MCF 10A (cell line): ENCODE measurements at regions not wholly inside any gene's neighbourhood (a gene's known extent, or its start where the extent isn't known, plus 50 kb on each side); places are given as distances from the start of the nearest gene placed in this dataset.

Source experiments
- BruUV-seq: library from RNA; stranded (reverse); fragments of 400-500 nt; replicated peaks from 2 replicates; lab custom pipeline; 2021; lab: Mats Ljungman, UMichigan
- CTCF ChIA-PET: fragments of 300-600 bp; sonication (Branson Sonifier 250); formaldehyde crosslinking; extraction: SDS; loops from one replicate; lab custom pipeline; 2021; ENCODE audit warnings: antibody characterized with exemption, inconsistent platforms; lab: Yijun Ruan, JAX
- POLR2A ChIA-PET: fragments of 300-600, 350-650 bp; sonication (Branson Sonifier 250); formaldehyde crosslinking; extraction: SDS; loops from one replicate; lab custom pipeline; 2020; ENCODE audit warnings: antibody characterized with exemption, inconsistent platforms; lab: Yijun Ruan, JAX
- DNase-seq: peaks from one replicate; pipeline ENCODE4 v3.0.0-alpha.2; 2018; ENCODE audit not compliant: unreplicated experiment
- H3K27ac Mint-ChIP-seq: one replicate; pipeline ENCODE4 v1.8.0; 2022; ENCODE audit warnings: mild to moderate bottlenecking, low read depth, mixed read lengths; ENCODE audit not compliant: unreplicated experiment
- H3K27me3 Mint-ChIP-seq: one replicate; pipeline ENCODE4 v1.8.0; 2022; ENCODE audit warnings: mixed read lengths; ENCODE audit not compliant: insufficient read depth, unreplicated experiment
- H3K36me3 Mint-ChIP-seq: one replicate; pipeline ENCODE4 v1.8.0; 2022; ENCODE audit warnings: mild to moderate bottlenecking, moderate library complexity, mixed read lengths; ENCODE audit not compliant: insufficient read depth, unreplicated experiment
- H3K4me1 Mint-ChIP-seq: one replicate; pipeline ENCODE4 v1.8.0; 2022; ENCODE audit warnings: mixed read lengths; ENCODE audit not compliant: insufficient read depth, unreplicated experiment
- H3K4me3 Mint-ChIP-seq: one replicate; pipeline ENCODE4 v1.8.0; 2022; ENCODE audit warnings: mild to moderate bottlenecking, moderate library complexity, mixed read lengths; ENCODE audit not compliant: unreplicated experiment
- H3K9me3 Mint-ChIP-seq: one replicate; pipeline ENCODE4 v1.8.0; 2022; ENCODE audit warnings: mixed read lengths; ENCODE audit not compliant: unreplicated experiment
- intact Hi-C: fragments of 100-400 bp; cut with micrococcal nuclease; formaldehyde crosslinking; loops from 2 replicates; pipeline ENCODE4 v1.14.1; 2022
- TF ChIP-seq, protein P1 (sequence below): fragments of 200-600 bp; IDR thresholded peaks from one replicate; pipeline ENCODE4 v1.8.0; 2022; ENCODE audit warnings: antibody characterized with exemption, mild to moderate bottlenecking; ENCODE audit not compliant: unreplicated experiment

DNA sequence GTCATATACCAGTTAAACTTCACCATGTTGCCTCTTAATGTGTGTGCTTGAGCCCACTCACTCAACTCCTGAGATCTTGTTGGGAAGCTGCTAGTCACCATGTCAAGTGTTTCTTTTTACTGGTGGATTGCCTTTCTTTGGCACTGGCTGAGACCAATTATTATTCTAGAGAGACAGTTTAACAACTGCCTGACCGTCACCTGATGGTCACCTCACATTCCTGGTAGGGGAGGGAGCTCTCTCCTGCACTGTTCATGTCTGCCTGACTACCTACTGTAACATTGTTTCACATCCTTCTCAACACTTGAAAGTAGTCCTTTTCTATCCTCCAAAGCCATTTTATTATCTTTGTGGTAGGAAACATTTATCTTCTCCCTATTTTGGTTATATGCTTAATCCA is 172.3 kb downstream of the RWDD3 start:
- H3K9me3 Mint-ChIP-seq, result no peaks in the 10 kb centered on the region
- peaks cover 35% of the 10 kb centered on the region for H3K27me3 Mint-ChIP-seq
- TF ChIP-seq, protein P1, sequence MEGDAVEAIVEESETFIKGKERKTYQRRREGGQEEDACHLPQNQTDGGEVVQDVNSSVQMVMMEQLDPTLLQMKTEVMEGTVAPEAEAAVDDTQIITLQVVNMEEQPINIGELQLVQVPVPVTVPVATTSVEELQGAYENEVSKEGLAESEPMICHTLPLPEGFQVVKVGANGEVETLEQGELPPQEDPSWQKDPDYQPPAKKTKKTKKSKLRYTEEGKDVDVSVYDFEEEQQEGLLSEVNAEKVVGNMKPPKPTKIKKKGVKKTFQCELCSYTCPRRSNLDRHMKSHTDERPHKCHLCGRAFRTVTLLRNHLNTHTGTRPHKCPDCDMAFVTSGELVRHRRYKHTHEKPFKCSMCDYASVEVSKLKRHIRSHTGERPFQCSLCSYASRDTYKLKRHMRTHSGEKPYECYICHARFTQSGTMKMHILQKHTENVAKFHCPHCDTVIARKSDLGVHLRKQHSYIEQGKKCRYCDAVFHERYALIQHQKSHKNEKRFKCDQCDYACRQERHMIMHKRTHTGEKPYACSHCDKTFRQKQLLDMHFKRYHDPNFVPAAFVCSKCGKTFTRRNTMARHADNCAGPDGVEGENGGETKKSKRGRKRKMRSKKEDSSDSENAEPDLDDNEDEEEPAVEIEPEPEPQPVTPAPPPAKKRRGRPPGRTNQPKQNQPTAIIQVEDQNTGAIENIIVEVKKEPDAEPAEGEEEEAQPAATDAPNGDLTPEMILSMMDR, result no peak
- no TSS peak for BruUV-seq
- no peak overlapping the region for H3K27ac Mint-ChIP-seq
- intact Hi-C loops, result no loop called here
- H3K4me1 Mint-ChIP-seq, result no peaks in the 10 kb centered on the region
- POLR2A ChIA-PET, result no interaction called here
- CTCF ChIA-PET, result no interaction called here
- no peaks in the 10 kb centered on the region for H3K36me3 Mint-ChIP-seq
- DNase-seq, result no peak
- no peak overlapping the region for H3K4me3 Mint-ChIP-seq

DNA sequence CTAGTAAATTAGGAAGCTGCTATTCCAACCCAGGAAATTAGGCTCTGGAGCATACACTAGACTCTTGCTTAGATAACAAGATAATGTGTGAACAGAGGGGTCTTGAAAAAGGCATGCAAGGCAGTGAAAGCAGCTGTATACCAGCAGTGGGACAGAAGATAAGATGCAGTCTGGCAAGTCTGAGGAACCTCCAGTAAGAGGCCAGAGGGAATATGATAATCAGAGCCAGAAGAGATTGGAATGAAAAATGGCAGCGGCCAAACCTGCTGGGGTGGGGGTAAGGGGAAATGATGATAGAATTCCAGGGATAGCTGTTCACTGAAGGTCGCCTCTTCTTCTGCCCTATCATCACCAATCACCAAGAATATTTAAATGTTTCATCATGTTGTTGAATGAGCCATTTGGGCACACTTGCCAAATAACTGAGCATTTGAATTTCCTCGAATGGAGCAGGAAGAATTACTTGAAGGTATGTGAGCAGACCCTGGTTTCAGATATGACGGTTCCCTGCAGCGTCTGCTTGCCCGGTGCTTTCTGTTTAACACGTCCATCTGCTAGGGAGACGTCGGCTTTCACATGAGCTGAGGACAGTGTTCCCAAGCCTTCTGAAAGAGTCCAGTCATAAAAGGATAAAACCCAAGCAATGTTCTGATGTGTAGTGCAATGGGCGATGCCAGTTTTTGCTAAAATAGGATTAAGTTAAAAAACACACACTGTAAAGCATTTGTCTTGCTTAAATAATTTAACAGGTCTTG is 173.3 kb downstream of the RWDD3 start:
- H3K36me3 Mint-ChIP-seq, result no peaks in the 10 kb centered on the region
- H3K4me3 Mint-ChIP-seq, result no peak overlapping the region
- H3K4me1 Mint-ChIP-seq, result no peaks in the 10 kb centered on the region
- CTCF ChIA-PET, result interaction anchor here (0.5 kb wide), 1 partner anchor 17 kb away, joined by 5 read pairs; no protein-coding TSS in a partner anchor
- BruUV-seq, result no TSS peak
- H3K9me3 Mint-ChIP-seq, result no peaks in the 10 kb centered on the region
- H3K27me3 Mint-ChIP-seq, result peaks cover 38% of the 10 kb centered on the region
- intact Hi-C loops, result no loop called here
- no peak overlapping the region for H3K27ac Mint-ChIP-seq
- POLR2A ChIA-PET, result no interaction called here
- TF ChIP-seq, protein P1, result no peak
- no peak for DNase-seq

DNA sequence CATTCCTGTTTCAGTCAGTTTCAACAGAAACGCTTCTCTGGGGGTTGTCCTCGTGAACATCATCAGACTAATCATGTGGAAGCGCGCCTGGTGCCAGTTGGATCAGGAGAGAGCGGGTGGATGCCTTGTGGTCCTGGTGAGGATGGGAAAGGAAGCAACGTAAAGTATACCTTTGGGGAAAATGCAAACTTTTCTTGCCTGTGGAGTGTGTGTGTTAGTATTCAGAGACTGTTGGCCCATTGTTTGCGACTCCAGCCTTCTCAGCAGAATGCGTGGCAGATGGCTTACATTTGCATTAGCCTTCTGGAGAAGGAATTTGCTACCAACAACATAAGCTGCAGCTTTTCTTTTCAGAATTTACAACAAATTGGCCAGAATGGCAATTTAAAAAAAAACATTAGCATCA is 173.9 kb downstream of the RWDD3 start:
- H3K4me3 Mint-ChIP-seq, result no peak overlapping the region
- CTCF ChIA-PET, result no interaction called here

DNA sequence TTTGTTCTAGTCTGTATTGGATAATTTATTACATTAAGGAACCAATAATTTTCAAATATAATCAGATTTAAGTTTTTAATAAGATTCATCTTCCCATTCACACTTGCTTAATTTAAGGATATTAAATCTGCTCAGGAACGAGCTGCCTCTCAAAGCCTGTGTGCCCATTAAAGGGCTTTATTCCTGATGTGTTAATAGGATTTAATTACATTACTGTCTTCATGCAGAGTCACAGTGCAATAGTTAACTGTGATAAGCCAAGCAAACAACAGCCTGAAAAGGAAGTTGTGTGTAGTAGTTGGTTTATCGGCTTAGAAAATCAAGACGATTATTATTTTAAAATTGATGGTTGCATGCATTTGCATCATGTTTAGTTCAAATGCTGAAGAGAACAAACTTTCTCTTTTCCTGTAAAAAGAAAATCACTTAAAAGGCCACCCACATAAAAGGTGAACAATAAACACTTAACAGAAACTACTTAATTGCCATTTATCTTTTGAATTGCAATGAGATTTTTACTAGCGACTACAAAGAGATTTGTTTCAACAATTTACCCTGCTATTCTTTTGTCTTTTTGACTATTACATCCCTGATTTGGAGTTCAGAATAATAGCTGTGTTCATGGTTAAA is 174.6 kb downstream of the RWDD3 start:
- no peak overlapping the region for H3K27ac Mint-ChIP-seq
- peaks cover 38% of the 10 kb centered on the region for H3K27me3 Mint-ChIP-seq
- TF ChIP-seq, protein P1, result no peak
- DNase-seq, result no peak
- no peaks in the 10 kb centered on the region for H3K36me3 Mint-ChIP-seq
- no TSS peak for BruUV-seq
- intact Hi-C loops, result no loop called here
- H3K9me3 Mint-ChIP-seq, result no peaks in the 10 kb centered on the region
- no peaks in the 10 kb centered on the region for H3K4me1 Mint-ChIP-seq
- POLR2A ChIA-PET, result no interaction called here
- CTCF ChIA-PET, result interaction anchor here (0.6 kb wide), 1 partner anchor 545 kb away, joined by 3 read pairs; no protein-coding TSS in a partner anchor
- H3K4me3 Mint-ChIP-seq, result no peak overlapping the region

More for the DNA sequence above, 173.9 kb downstream of the RWDD3 start:
- intact Hi-C loops, result no loop called here
- POLR2A ChIA-PET, result no interaction called here
- no peak for DNase-seq
- Mint-ChIP-seq H3K27me3 (peaks cover 38% of the 10 kb centered on the region), H3K9me3 (no peaks in the 10 kb centered on the region), H3K36me3 (no peaks in the 10 kb centered on the region), H3K4me1 (no peaks in the 10 kb centered on the region), H3K27ac (no peak overlapping the region)
- BruUV-seq, result no TSS peak
- TF ChIP-seq, protein P1, result no peak
